ENCODE measurements at regions not wholly inside any gene's neighbourhood (a gene's known extent, or its start where the extent isn't known, plus 50 kb on each side); places are given as distances from the start of the nearest gene placed in this dataset.
"Not testable (repeated sequence)": the region's sequence is repeated elsewhere in the genome, so short reads cannot be mapped to it uniquely, and the experiment has no call there.

DNA sequence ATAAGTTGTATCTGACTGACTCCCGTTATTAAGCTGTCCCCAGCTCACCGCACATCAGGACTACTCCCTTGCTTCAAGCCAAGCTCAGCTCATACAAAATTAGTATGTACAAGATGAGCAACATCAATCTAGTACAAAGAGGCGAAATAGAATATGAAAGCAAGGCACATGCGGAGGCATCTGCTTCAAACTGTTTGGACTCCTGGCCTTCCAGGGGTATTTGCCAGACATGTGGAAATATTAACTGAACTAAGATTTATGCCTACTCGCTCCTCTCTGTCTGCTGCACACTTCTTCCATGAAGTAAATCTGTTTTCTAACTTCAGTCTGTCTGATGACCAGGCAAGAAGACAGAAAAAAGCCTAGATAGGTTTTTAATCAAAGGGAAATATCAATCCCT, 499.8 kb downstream of the PID1 start:
- no peak for TF ChIP-seq POLR2A (IDR thresholded peaks at IDR 0.05)
- TF ChIP-seq, protein P1, sequence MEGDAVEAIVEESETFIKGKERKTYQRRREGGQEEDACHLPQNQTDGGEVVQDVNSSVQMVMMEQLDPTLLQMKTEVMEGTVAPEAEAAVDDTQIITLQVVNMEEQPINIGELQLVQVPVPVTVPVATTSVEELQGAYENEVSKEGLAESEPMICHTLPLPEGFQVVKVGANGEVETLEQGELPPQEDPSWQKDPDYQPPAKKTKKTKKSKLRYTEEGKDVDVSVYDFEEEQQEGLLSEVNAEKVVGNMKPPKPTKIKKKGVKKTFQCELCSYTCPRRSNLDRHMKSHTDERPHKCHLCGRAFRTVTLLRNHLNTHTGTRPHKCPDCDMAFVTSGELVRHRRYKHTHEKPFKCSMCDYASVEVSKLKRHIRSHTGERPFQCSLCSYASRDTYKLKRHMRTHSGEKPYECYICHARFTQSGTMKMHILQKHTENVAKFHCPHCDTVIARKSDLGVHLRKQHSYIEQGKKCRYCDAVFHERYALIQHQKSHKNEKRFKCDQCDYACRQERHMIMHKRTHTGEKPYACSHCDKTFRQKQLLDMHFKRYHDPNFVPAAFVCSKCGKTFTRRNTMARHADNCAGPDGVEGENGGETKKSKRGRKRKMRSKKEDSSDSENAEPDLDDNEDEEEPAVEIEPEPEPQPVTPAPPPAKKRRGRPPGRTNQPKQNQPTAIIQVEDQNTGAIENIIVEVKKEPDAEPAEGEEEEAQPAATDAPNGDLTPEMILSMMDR (IDR thresholded peaks at IDR 0.05) = no peak
- peak; percentile 40 for ATAC-seq
- H3K4me3 ChIP-seq = no peak overlapping the region
- H3K36me3 ChIP-seq (replicated peaks in 1 of 2; ENCODE audit: insufficient read depth in 1 of 2, low read depth in 2 of 2) = no peaks in the 10 kb centered on the region
- whole genome bisulfite sequencing, 2 donors = 63 to 68% methylated on average over 5 of the region's 5 CpGs
- peak in 2 of 4 donors; percentile 5 to 8 for DNase-seq
- H3K4me1 ChIP-seq = no peaks in the 10 kb centered on the region
- H3K9me3 ChIP-seq = no peaks in the 10 kb centered on the region
- intact Hi-C loops (cut with DNase I) = no loop called here
- H3K27ac ChIP-seq = peak overlapping the region in 2 of 4 donors; percentile 12 to 23
- H3K27me3 ChIP-seq = no peaks in the 10 kb centered on the region

DNA sequence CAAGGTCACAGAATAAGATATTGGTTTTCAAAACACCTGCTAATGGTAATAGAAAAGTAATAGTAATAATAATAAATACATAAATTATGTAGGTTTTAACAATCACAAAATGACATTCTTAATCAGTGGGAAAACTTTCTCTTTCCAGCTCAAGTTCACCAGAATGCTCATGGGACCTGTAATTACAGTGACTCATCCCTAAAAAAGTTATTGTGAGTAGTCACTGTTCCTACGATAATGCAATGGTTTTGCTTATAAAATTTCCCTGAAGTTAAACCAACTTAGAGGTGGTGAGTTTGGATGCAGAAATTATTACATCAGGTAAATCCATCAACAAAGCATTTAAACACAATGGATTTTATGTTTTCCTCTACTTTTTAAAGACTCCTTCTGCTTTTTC, 502.3 kb downstream of the PID1 start:
- no peak for ATAC-seq
- TF ChIP-seq POLR2A (IDR thresholded peaks at IDR 0.05) = no peak
- TF ChIP-seq, protein P1 (IDR thresholded peaks at IDR 0.05) = no peak
- no peak for DNase-seq

DNA sequence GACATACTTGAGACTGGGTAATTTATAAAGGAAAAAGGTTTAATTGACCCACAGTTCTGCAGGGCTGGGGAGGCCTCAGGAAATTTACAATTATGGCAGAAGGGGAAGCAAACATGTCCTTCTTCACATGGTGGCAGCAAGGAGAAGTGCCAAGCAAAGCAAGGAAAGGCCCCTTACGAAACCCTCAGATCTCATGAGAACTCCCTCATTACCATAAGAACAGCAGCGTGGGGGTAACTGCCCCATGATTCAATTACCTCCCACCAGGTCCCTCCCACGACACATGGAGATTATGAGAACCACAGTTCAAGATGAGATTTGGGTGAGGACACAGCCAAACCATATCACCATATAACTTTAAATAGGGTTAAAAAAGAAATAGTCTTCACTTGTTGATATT, 502.9 kb downstream of the PID1 start:
- DNase-seq; ATAC-seq; H3K4me3 ChIP-seq; H3K27ac ChIP-seq; H3K27me3 ChIP-seq; intact Hi-C loops (cut with DNase I); H3K36me3 ChIP-seq (replicated peaks in 1 of 2; ENCODE audit: insufficient read depth in 1 of 2, low read depth in 2 of 2); H3K9me3 ChIP-seq; H3K4me1 ChIP-seq: not testable (repeated sequence)
- WGBS, 2 donors = 49 to 59% methylated on average over 2 to 3 of the region's 3 CpGs

More for the DNA sequence above, 502.3 kb downstream of the PID1 start:
- no peaks in the 10 kb centered on the region for H3K27me3 ChIP-seq
- no peaks in the 10 kb centered on the region for H3K4me1 ChIP-seq
- 53 to 86% methylated on average over 1 of the region's 1 CpG for WGBS, 2 donors
- H3K27ac ChIP-seq = no peak overlapping the region
- no peak overlapping the region for H3K4me3 ChIP-seq
- H3K9me3 ChIP-seq = no peaks in the 10 kb centered on the region
- H3K36me3 ChIP-seq (replicated peaks in 1 of 2; ENCODE audit: insufficient read depth in 1 of 2, low read depth in 2 of 2) = no peaks in the 10 kb centered on the region
- intact Hi-C loops (cut with DNase I) = no loop called here

DNA sequence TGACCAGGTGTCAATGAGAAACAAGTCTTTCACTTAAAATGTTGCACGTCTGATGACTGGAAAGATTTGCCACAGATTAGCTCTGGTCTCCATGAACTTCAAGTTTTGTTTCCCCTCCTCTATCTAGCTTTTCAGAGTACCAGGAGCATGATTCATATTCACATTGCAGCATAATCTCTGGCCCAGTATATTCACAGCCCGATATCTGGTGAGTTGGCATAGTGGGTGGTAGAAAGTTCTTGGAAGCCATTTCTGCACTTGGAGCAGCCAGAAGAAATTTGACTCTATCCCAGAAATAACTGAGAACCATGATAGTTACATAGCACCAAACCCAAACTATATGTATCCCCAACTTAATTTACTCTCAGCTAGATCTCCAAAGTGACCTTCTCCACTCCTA, 503.9 kb downstream of the PID1 start:
- no peak for TF ChIP-seq POLR2A (IDR thresholded peaks at IDR 0.05)
- TF ChIP-seq, protein P1 (IDR thresholded peaks at IDR 0.05) = no peak
- no peaks in the 10 kb centered on the region for H3K27me3 ChIP-seq

DNA sequence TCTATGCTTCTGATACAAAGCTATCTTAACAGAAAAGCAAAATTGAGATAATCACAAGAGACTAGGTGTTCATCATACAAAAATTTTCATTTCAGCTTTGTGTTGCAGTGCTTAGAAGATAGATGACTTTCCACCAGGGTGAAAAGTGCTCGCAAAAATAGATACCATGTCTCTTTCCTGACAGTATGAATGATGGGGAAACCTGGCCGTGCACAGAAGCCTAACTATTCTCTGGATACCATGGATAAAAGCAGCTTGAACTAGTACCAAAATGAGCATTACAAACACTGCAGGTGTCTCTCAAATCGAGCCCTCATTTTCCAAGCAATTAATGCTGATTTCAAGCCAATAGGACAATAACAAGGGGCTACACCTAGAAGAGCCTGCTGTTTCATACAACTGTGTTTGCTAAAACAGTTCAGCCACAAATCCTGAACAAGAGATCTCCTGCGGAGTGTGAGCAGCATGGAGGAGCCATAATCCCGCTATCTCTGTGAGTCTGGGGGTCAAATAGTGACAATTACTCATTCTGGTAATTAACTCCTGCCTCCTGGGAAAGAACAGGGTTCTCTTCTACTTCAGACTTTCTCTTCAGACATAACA, 507.6 kb downstream of the PID1 start:
- no peak for DNase-seq
- H3K27me3 ChIP-seq = no peaks in the 10 kb centered on the region
- H3K9me3 ChIP-seq = no peaks in the 10 kb centered on the region
- H3K27ac ChIP-seq = no peak overlapping the region
- no peaks in the 10 kb centered on the region for H3K4me1 ChIP-seq
- intact Hi-C loops (cut with DNase I) = no loop called here
- no peaks in the 10 kb centered on the region for H3K36me3 ChIP-seq (replicated peaks in 1 of 2; ENCODE audit: insufficient read depth in 1 of 2, low read depth in 2 of 2)
- no peak for ATAC-seq
- TF ChIP-seq POLR2A (IDR thresholded peaks at IDR 0.05) = no peak
- TF ChIP-seq, protein P1 (IDR thresholded peaks at IDR 0.05) = no peak
- WGBS, 2 donors = 38 to 40% methylated on average over 5 of the region's 5 CpGs
- H3K4me3 ChIP-seq = no peak overlapping the region

More for the DNA sequence above, 503.9 kb downstream of the PID1 start:
- H3K27ac ChIP-seq = no peak overlapping the region
- no peak overlapping the region for H3K4me3 ChIP-seq
- no peaks in the 10 kb centered on the region for H3K9me3 ChIP-seq
- no peaks in the 10 kb centered on the region for H3K36me3 ChIP-seq (replicated peaks in 1 of 2; ENCODE audit: insufficient read depth in 1 of 2, low read depth in 2 of 2)
- no peak for ATAC-seq
- DNase-seq = no peak
- intact Hi-C loops (cut with DNase I) = no loop called here
- no peaks in the 10 kb centered on the region for H3K4me1 ChIP-seq
- 64 to 67% methylated on average over 2 of the region's 2 CpGs for WGBS, 2 donors

All from body of pancreas (tissue), 4 donors.